ENCODE measurements at regions not wholly inside any gene's neighbourhood (a gene's known extent, or its start where the extent isn't known, plus 50 kb on each side); places are given as distances from the start of the nearest gene placed in this dataset.
"Not testable (repeated sequence)": the region's sequence is repeated elsewhere in the genome, so short reads cannot be mapped to it uniquely, and the experiment has no call there.

GRCh38 chr7:8881916-8882315 is 448.5 kb downstream of the NXPH1 start:
- H2AFZ ChIP-seq (ENCODE audit: low read length, unreplicated experiment) = no peak overlapping the region
- no peak overlapping the region for H3K4me3 ChIP-seq (ENCODE audit: low read depth, low read length)
- H3K27ac ChIP-seq (ENCODE audit: low read depth, low read length) = no peak overlapping the region
- no peaks in the 10 kb centered on the region for H3K36me3 ChIP-seq (ENCODE audit: insufficient read depth, low read length)
- H3K27me3 ChIP-seq (ENCODE audit: insufficient read depth, low read length) = no peaks in the 10 kb centered on the region
- no peaks in the 10 kb centered on the region for H3K79me2 ChIP-seq (ENCODE audit: control insufficient read depth, insufficient read depth, low read length, unreplicated experiment)
- no peaks in the 10 kb centered on the region for H3K4me1 ChIP-seq (ENCODE audit: control insufficient read depth, insufficient read depth, low read length, unreplicated experiment)

- no peak overlapping the region for H3K4me3 ChIP-seq (ENCODE audit: low read depth, low read length)
- H3K36me3 ChIP-seq (ENCODE audit: insufficient read depth, low read length) = no peaks in the 10 kb centered on the region
- no peak overlapping the region for H3K27ac ChIP-seq (ENCODE audit: low read depth, low read length)
- H3K27me3 ChIP-seq (ENCODE audit: insufficient read depth, low read length) = no peaks in the 10 kb centered on the region
- H3K4me1 ChIP-seq (ENCODE audit: control insufficient read depth, insufficient read depth, low read length, unreplicated experiment) = no peaks in the 10 kb centered on the region
- no peak overlapping the region for H2AFZ ChIP-seq (ENCODE audit: low read length, unreplicated experiment)
- no peaks in the 10 kb centered on the region for H3K79me2 ChIP-seq (ENCODE audit: control insufficient read depth, insufficient read depth, low read length, unreplicated experiment)
Observed at GRCh38 chr7:8885480-8886000, 452.1 kb downstream of the NXPH1 start.

- H3K36me3 ChIP-seq (ENCODE audit: insufficient read depth, low read length); H3K27ac ChIP-seq (ENCODE audit: low read depth, low read length); H3K79me2 ChIP-seq (ENCODE audit: control insufficient read depth, insufficient read depth, low read length, unreplicated experiment); H3K4me3 ChIP-seq (ENCODE audit: low read depth, low read length); H3K27me3 ChIP-seq (ENCODE audit: insufficient read depth, low read length); H2AFZ ChIP-seq (ENCODE audit: low read length, unreplicated experiment); H3K4me1 ChIP-seq (ENCODE audit: control insufficient read depth, insufficient read depth, low read length, unreplicated experiment): not testable (repeated sequence)
Observed at GRCh38 chr7:8890346-8890745, 456.9 kb downstream of the NXPH1 start.

DNA sequence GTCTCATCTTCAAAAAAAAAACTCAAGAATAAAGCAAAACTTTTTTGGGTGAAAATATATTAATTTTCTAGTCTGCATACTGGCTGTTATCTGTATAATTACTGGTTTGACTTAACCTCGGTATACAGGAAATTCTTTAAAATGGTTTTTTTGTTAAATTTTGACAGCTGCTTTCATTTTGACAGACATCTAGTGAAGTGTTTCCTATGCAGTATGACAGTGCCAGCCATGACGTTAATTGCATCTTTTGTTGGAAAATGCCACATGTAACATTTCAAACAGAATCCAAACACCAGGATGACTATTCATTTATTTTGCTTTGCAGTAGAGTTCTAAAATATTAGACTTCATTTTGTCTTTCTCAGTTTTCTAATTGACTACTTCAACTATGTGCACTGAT is 460.4 kb downstream of the NXPH1 start:
- H3K4me1 ChIP-seq (ENCODE audit: control insufficient read depth, insufficient read depth, low read length, unreplicated experiment) = no peaks in the 10 kb centered on the region
- H3K79me2 ChIP-seq (ENCODE audit: control insufficient read depth, insufficient read depth, low read length, unreplicated experiment) = no peaks in the 10 kb centered on the region
- H2AFZ ChIP-seq (ENCODE audit: low read length, unreplicated experiment) = no peak overlapping the region
- H3K27ac ChIP-seq (ENCODE audit: low read depth, low read length) = no peak overlapping the region
- H3K36me3 ChIP-seq (ENCODE audit: insufficient read depth, low read length) = no peaks in the 10 kb centered on the region
- H3K4me3 ChIP-seq (ENCODE audit: low read depth, low read length) = no peak overlapping the region
- no peaks in the 10 kb centered on the region for H3K27me3 ChIP-seq (ENCODE audit: insufficient read depth, low read length)

GRCh38 chr7:8906396-8907075 is 473.1 kb downstream of the NXPH1 start:
- Histone ChIP-seq H3K4me1 (ENCODE audit: control insufficient read depth, insufficient read depth, low read length, unreplicated experiment) (no peaks in the 10 kb centered on the region), H3K27ac (ENCODE audit: low read depth, low read length) (no peak overlapping the region), H3K36me3 (ENCODE audit: insufficient read depth, low read length) (no peaks in the 10 kb centered on the region), H3K27me3 (ENCODE audit: insufficient read depth, low read length) (no peaks in the 10 kb centered on the region), H3K4me3 (ENCODE audit: low read depth, low read length) (no peak overlapping the region), H3K79me2 (ENCODE audit: control insufficient read depth, insufficient read depth, low read length, unreplicated experiment) (no peaks in the 10 kb centered on the region), H2AFZ (ENCODE audit: low read length, unreplicated experiment) (no peak overlapping the region)

- no peaks in the 10 kb centered on the region for H3K27me3 ChIP-seq (ENCODE audit: insufficient read depth, low read length)
- H3K4me3 ChIP-seq (ENCODE audit: low read depth, low read length) = no peak overlapping the region
- H2AFZ ChIP-seq (ENCODE audit: low read length, unreplicated experiment) = no peak overlapping the region
- H3K36me3 ChIP-seq (ENCODE audit: insufficient read depth, low read length) = no peaks in the 10 kb centered on the region
- H3K27ac ChIP-seq (ENCODE audit: low read depth, low read length) = no peak overlapping the region
- H3K4me1 ChIP-seq (ENCODE audit: control insufficient read depth, insufficient read depth, low read length, unreplicated experiment) = no peaks in the 10 kb centered on the region
- no peaks in the 10 kb centered on the region for H3K79me2 ChIP-seq (ENCODE audit: control insufficient read depth, insufficient read depth, low read length, unreplicated experiment)
Observed at GRCh38 chr7:8908889-8909288, 475.5 kb downstream of the NXPH1 start.

DNA sequence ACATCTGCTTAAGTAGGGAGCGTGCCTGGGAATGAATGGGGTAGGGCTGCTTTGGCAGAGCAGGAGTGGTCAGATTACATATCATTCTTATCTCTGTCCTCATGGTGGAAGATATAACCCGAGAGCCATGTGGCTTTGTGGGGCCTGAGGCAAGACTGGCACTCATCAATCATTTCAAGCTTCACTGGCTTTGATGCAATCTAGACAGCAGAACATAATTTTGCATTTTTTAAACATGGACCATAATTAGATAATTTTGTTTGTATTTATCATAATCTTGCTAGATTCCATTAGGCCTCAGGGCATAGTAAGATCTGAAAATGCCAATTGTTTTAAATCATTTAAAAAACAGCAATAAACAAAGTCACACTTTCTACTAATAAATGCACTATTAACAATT is 480.3 kb downstream of the NXPH1 start:
- H3K79me2 ChIP-seq (ENCODE audit: control insufficient read depth, insufficient read depth, low read length, unreplicated experiment) = no peaks in the 10 kb centered on the region
- no peaks in the 10 kb centered on the region for H3K27me3 ChIP-seq (ENCODE audit: insufficient read depth, low read length)
- no peak overlapping the region for H3K4me3 ChIP-seq (ENCODE audit: low read depth, low read length)
- H3K27ac ChIP-seq (ENCODE audit: low read depth, low read length) = no peak overlapping the region
- H3K36me3 ChIP-seq (ENCODE audit: insufficient read depth, low read length) = no peaks in the 10 kb centered on the region
- H2AFZ ChIP-seq (ENCODE audit: low read length, unreplicated experiment) = no peak overlapping the region
- no peaks in the 10 kb centered on the region for H3K4me1 ChIP-seq (ENCODE audit: control insufficient read depth, insufficient read depth, low read length, unreplicated experiment)

DNA sequence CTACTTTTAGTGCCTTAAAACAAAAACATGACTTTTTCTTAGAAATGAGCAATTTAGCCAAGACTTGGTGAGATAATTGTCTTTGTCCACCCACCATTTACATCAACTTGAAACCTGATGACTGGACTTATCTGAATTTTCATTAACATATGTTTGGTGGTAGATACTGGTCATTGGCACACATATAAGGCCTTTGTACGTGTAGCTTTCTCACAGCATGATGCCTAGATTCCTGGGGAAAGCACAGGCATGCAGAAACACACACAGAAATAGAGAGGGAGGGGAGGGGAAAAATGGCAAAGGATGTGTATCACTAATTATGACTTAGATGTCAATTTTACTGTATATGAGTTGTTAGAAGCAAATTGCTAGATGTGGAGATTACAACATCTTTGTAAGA is 488.4 kb downstream of the NXPH1 start:
- Histone ChIP-seq H3K27me3 (ENCODE audit: insufficient read depth, low read length) (no peaks in the 10 kb centered on the region), H3K27ac (ENCODE audit: low read depth, low read length) (no peak overlapping the region)

DNA sequence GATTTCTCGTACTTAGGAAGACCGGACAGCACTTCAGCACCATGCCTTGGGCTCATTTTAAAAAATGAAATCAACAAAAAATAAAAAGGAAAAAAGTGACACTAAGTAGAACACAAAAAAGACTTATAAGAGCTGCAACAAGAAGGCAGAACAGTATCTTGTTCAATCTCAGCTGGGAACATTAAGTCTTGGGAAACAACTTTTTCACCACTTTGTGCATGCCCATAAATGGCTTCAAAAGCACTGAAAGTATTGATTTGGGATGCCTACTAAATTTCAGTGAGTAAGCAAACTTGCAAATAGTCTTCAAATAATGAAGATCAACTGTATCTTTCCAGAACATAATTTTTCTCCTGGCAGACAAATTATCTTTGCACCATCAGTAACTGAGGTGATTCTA is 489.3 kb downstream of the NXPH1 start:
- Histone ChIP-seq H3K79me2 (ENCODE audit: control insufficient read depth, insufficient read depth, low read length, unreplicated experiment) (no peaks in the 10 kb centered on the region), H2AFZ (ENCODE audit: low read length, unreplicated experiment) (no peak overlapping the region), H3K27me3 (ENCODE audit: insufficient read depth, low read length) (no peaks in the 10 kb centered on the region), H3K27ac (ENCODE audit: low read depth, low read length) (no peak overlapping the region), H3K36me3 (ENCODE audit: insufficient read depth, low read length) (no peaks in the 10 kb centered on the region), H3K4me3 (ENCODE audit: low read depth, low read length) (no peak overlapping the region), H3K4me1 (ENCODE audit: control insufficient read depth, insufficient read depth, low read length, unreplicated experiment) (no peaks in the 10 kb centered on the region)

More for the DNA sequence above, 488.4 kb downstream of the NXPH1 start:
- Histone ChIP-seq H3K36me3 (ENCODE audit: insufficient read depth, low read length) (no peaks in the 10 kb centered on the region), H2AFZ (ENCODE audit: low read length, unreplicated experiment) (no peak overlapping the region), H3K79me2 (ENCODE audit: control insufficient read depth, insufficient read depth, low read length, unreplicated experiment) (no peaks in the 10 kb centered on the region), H3K4me3 (ENCODE audit: low read depth, low read length) (no peak overlapping the region), H3K4me1 (ENCODE audit: control insufficient read depth, insufficient read depth, low read length, unreplicated experiment) (no peaks in the 10 kb centered on the region)

DNA sequence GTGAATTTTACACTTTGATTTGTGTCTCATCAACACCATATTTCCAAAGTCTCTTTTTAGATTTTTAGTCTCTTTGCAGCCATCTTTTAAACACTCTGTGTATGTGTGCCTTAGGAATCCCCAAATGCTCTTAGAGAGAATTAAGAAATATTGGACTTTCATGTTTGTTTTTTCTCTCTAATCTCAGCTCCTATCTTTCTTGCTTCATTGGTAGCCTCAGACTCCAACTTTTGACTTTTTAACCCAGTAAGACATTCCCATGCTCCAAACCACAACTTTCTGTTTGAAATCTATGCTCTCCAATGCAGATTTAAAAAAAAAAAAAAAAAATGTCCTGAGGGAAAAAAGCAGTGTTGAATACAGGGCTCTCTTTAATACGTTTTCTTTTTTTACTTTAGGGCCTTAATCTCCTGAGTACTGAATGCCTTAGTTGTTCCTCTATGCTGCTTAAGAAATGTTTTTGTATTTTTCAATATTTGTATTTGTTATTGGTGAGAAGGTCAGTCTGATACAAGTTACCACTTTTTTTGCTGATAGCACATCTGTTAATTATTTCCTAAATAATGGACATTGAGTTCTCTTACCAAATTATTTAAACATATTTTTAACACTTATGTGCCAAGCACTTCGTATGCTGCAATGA is 489.9 kb downstream of the NXPH1 start:
- Histone ChIP-seq H3K36me3 (ENCODE audit: insufficient read depth, low read length) (no peaks in the 10 kb centered on the region), H3K4me3 (ENCODE audit: low read depth, low read length) (no peak overlapping the region), H2AFZ (ENCODE audit: low read length, unreplicated experiment) (no peak overlapping the region), H3K79me2 (ENCODE audit: control insufficient read depth, insufficient read depth, low read length, unreplicated experiment) (no peaks in the 10 kb centered on the region), H3K4me1 (ENCODE audit: control insufficient read depth, insufficient read depth, low read length, unreplicated experiment) (no peaks in the 10 kb centered on the region), H3K27me3 (ENCODE audit: insufficient read depth, low read length) (no peaks in the 10 kb centered on the region), H3K27ac (ENCODE audit: low read depth, low read length) (no peak overlapping the region)
